SJCRH30 (cell line): ENCODE measurements at regions not wholly inside any gene's neighbourhood (a gene's known extent, or its start where the extent isn't known, plus 50 kb on each side); places are given as distances from the start of the nearest gene placed in this dataset.

Source experiments
- DNase-seq, 2 experiments: peaks; one replicate each; pipeline ENCODE4 v3.0.0-alpha.2; 2015 to 2020
- H3K27ac ChIP-seq: fragments of 250-450 bp; sonication (Bioruptor Pico); 2 replicates; pipeline ENCODE4 v1.5.1; 2020; ENCODE audit warnings: mild to moderate bottlenecking, moderate library complexity
- H3K27me3 ChIP-seq: fragments of 250-450 bp; sonication (Bioruptor Pico); 2 replicates; pipeline ENCODE4 v1.5.1; 2020; ENCODE audit warnings: mild to moderate bottlenecking, moderate library complexity
- H3K36me3 ChIP-seq: fragments of 250-450 bp; sonication (Bioruptor Pico); 2 replicates; pipeline ENCODE4 v1.5.1; 2020; ENCODE audit warnings: mild to moderate bottlenecking, moderate library complexity
- H3K4me1 ChIP-seq: fragments of 250-450 bp; sonication (Bioruptor Pico); 2 replicates; pipeline ENCODE4 v1.5.1; 2020; ENCODE audit warnings: mild to moderate bottlenecking, moderate library complexity
- H3K4me3 ChIP-seq: fragments of 250-450 bp; sonication (Bioruptor Pico); 2 replicates; pipeline ENCODE4 v1.5.1; 2020; ENCODE audit warnings: mild to moderate bottlenecking, moderate library complexity
- H3K9me3 ChIP-seq: fragments of 250-450 bp; sonication (Bioruptor Pico); replicated peaks from 2 replicates; pipeline ENCODE4 v1.5.1; 2020; ENCODE audit warnings: mild to moderate bottlenecking, moderate library complexity

DNA sequence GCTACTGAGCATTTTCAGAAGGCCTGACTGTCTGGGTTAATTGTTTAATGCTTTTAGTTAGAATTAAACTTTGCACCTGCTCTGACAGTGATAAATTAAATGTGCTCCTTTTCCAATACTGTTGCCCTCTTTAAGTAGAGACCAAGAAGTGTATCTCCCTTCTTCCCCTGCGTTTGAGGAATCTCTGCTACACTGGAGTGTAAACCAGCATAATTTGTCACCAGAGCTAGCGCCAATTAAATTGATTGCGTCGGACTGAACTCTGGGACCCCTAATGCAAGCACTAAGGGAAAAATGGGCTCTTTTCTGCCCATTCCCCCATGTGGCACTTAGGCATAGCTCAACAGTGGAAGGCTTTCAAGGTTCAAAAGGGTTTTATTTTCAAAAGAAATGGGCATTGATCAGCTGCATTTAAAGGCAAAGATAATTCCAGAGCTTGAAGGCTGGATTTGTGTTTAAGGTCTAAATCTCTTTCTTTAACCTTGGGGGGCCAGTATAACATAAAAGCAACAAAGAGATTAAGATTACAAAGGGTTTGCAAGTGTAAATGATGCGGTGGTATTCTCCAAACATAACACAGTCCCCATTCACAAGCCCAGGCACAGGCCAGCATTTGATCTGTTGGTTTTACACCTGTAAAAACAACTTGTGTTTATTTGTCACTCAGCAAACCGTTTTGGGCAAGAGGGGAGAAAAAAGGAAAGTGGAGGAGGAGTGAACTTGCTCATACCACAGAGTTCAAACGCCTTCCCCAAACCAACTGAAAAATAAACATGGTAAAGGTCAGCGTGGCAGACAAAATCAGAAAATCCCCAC is 427.6 kb downstream of the BCL11A start:
- Histone ChIP-seq H3K27ac (no peak overlapping the region), H3K4me3 (no peak overlapping the region), H3K9me3 (no peaks in the 10 kb centered on the region), H3K36me3 (no peaks in the 10 kb centered on the region), H3K4me1 (no peaks in the 10 kb centered on the region), H3K27me3 (no peaks in the 10 kb centered on the region)
- DNase-seq: no peak

DNA sequence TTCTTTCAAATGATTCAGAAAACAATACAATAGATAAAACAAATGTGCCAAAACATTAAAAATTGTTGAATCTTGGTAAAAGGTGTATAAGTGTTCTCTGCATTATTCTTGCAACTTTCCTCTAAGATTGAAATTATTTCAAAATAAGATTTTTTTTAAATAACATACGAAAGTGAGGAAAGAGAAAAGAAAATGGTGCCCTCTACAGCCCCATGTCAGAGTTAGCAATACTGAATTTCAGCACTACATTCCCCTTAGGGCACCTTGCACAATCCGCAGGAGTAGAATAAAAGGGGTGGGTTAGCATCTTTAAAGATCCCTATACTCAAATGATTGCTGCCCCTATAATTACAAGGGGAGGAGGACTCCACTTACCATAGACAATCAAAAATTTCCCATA is 433.7 kb downstream of the BCL11A start:
- no peaks in the 10 kb centered on the region for H3K27me3 ChIP-seq
- H3K4me3 ChIP-seq: no peak overlapping the region
- no peaks in the 10 kb centered on the region for H3K36me3 ChIP-seq
- no peak overlapping the region for H3K27ac ChIP-seq
- no peak for DNase-seq
- no peaks in the 10 kb centered on the region for H3K4me1 ChIP-seq
- H3K9me3 ChIP-seq: no peaks in the 10 kb centered on the region

DNA sequence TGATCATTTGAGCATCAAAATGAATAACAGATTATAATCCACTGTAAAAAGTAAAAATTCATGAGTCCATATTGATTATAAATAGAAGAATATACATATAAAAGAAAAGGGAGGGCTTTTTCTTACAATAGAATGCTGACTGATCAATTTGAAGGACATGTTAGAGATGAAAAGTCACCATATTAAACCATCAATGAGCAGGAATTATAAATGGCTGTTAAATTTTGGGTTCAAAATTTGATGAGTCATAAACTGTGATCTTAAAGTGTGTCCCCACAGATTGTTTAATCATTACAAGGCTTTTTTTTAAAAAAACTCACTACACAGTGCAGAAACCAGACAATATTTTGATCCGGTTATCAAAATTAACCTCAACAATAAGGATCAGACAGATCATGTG is 434.5 kb downstream of the BCL11A start:
- DNase-seq: no peak
- no peaks in the 10 kb centered on the region for H3K36me3 ChIP-seq
- H3K9me3 ChIP-seq: no peaks in the 10 kb centered on the region
- no peaks in the 10 kb centered on the region for H3K27me3 ChIP-seq
- no peaks in the 10 kb centered on the region for H3K4me1 ChIP-seq
- no peak overlapping the region for H3K4me3 ChIP-seq
- H3K27ac ChIP-seq: no peak overlapping the region

DNA sequence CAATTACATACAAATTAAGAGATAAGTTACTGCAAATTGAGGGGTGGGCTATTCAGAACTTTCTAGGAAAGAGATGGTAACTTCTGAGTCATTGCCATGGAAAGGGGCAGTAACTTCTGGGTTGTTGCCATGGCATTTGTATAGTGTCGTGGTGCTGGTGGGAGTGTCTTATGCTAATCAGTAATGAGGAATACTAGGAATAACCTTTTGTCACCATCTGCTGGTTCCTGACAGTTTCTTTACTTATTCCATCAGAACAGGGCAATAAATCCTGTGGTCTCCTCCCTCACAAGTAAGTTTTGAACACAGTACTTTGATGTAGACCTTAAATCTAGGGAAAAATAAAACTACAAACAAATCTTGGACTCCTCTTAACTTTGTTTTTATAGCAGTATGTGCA is 435.4 kb downstream of the BCL11A start:
- Histone ChIP-seq H3K9me3 (no peaks in the 10 kb centered on the region), H3K4me1 (no peaks in the 10 kb centered on the region), H3K27me3 (no peaks in the 10 kb centered on the region), H3K4me3 (no peak overlapping the region), H3K36me3 (no peaks in the 10 kb centered on the region), H3K27ac (no peak overlapping the region)
- peak in 1 of 2 experiments; percentile 18 for DNase-seq

DNA sequence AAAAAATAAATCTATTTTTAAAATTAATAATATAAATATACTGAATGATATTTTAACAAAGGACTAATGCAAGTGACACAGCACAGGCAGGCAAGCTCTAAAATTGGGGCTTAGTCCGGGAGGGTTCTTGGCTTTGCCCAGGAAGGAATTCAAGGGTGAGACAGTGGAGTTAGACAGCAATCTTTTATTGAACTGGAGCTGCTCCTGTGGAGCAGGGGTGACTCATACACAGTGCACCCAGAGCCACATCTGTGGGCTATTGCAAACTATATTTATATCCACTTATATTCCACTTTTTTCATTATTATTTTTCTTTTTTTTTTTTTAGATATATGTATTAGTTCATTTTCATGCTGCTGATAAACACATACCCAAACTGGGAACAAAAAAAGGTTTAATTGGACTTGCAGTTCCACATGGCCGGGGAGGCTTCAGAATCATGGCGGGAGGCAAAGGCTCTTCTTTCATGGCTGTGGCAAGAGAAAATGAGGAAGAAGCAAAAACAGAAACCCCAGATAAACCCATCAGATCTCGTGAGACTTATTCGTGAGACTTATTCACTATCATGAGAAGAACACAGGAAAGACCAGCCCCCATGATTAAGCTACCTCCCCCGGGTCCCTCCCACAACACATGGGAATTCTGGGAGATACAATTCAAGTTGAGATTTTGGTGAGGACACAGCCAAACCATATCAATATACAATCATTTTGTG is 437.1 kb downstream of the BCL11A start:
- Histone ChIP-seq H3K4me1 (no peaks in the 10 kb centered on the region), H3K27me3 (no peaks in the 10 kb centered on the region), H3K27ac (no peak overlapping the region), H3K4me3 (no peak overlapping the region), H3K9me3 (no peaks in the 10 kb centered on the region), H3K36me3 (no peaks in the 10 kb centered on the region)
- no peak for DNase-seq

DNA sequence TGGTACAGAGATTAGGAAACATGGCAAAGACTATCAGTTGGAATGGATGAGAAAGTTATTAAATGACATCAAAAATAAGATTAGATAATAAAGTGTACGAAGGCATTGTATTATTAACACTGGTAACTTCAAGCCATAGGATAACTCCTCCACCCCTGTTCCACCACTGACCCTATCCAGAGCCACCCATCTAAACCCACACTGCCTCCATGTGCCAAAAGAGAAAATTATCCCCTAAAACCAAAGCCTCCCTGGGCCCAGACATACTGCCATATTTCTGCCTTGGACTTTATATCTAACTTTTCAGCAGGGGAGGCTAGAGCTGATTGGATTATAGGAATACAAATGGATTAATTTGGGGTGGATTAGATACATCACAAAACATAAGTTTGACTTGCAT is 443.7 kb downstream of the BCL11A start:
- Histone ChIP-seq H3K4me3 (no peak overlapping the region), H3K36me3 (no peaks in the 10 kb centered on the region), H3K27me3 (no peaks in the 10 kb centered on the region), H3K9me3 (no peaks in the 10 kb centered on the region), H3K4me1 (no peaks in the 10 kb centered on the region), H3K27ac (no peak overlapping the region)
- DNase-seq: no peak

DNA sequence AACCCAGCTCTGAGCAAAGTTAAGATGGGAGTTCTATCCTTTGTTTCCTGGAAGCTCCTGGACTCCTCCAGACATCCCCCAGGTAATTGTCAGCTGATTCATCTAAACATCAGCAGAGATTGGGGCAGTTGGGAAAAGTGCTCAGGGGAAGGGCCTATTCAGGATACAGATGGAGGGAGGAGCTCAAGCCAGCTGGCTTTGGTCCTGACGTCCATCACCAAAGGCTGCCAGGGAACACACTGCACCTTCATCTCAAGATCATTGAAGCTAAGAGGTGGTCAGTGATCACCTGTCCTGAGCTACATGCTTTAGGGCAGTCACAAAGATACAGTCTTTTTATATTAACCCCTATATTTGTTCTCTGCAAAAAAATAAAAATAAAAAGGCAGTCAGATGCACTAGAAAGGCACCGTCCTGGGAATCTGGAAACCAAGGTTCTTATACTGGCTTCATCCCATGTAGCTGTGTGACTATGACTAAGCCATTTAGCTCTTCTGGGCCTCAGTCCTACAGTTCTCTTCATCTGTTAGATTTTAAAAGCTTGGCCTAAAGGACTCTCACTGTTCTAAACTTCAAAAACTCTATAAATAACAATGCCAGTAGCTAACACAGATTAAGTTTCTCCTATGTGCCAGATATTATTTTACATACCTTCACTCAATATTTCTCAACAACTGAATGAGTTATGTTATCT is 446.5 kb downstream of the BCL11A start:
- H3K27ac ChIP-seq: no peak overlapping the region

DNA sequence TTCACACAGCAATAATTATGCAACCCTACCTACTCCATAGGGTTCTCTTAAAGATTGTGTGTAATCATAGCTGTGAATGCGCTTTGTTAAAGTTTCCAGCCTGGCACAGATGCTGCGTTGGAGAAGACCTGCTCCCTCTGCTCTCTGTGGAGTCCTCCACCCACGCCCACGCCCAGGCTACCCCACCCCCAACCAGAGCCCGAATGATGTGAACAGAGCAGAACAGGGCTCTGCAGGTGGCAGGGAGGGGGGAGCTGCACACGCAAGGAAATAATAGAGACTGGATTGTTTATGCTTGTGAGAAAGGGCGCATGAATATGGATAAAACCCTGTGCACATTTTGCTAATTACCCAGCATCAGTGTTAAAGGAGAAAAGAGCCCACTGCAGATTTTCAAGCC is 447.5 kb downstream of the BCL11A start:
- H3K9me3 ChIP-seq: no peaks in the 10 kb centered on the region
- no peak overlapping the region for H3K4me3 ChIP-seq
- no peaks in the 10 kb centered on the region for H3K36me3 ChIP-seq
- DNase-seq: no peak
- H3K27me3 ChIP-seq: no peaks in the 10 kb centered on the region
- no peaks in the 10 kb centered on the region for H3K4me1 ChIP-seq
- no peak overlapping the region for H3K27ac ChIP-seq

More for the DNA sequence above, 446.5 kb downstream of the BCL11A start:
- H3K36me3 ChIP-seq: no peaks in the 10 kb centered on the region
- no peaks in the 10 kb centered on the region for H3K4me1 ChIP-seq
- no peaks in the 10 kb centered on the region for H3K9me3 ChIP-seq
- H3K27me3 ChIP-seq: no peaks in the 10 kb centered on the region
- no peak for DNase-seq
- no peak overlapping the region for H3K4me3 ChIP-seq

DNA sequence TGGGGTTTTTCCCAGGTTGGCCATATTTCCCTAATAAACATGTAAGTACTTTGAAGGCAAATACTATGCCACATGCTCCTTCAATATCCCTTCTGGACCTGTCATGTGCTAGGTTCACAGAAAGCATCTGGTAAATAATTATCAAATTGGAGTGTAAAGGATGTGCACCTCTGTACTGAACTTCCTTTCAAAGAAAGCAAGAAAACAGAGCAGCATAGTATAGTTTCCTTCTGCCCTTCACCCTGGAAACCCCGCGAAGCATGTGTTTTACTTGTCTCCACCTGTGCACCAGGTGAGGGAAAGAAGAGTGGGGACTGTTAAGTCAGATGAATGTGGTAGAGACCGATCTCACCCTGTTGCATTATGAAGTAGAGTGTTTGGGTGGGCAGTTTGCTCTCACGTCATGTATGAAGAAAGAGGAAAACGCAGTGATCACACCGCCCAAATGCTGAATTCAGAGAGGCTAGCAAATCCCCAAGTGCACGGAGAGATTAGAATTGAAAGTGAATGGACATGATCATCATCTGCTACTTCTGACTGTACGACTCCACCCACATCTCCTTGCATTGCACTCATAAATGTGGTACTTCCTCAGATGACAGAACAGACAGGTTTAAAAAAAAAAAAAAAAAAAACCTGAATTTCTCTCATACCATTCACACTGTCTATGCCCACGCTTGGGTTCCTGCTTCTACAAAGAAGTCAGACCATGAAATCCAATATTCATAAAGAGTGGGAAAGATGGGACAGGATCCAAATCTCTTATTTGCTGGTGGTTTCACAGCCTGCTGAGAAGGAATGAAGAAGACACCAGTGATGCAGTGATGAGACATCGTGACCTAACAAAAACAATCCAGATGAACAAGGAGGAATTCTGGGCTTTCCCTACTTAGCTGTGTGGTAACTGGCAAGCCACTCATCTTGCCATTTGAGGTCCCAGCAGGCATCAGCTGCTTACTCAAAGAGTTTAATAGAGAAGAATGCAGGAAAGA is 448.6 kb downstream of the BCL11A start:
- Histone ChIP-seq H3K36me3 (no peaks in the 10 kb centered on the region), H3K27ac (no peak overlapping the region), H3K9me3 (no peaks in the 10 kb centered on the region), H3K4me1 (0 out of 2 replicates have a peak, but pooled peaks cover 2% of the 10 kb centered on the region), H3K4me3 (no peak overlapping the region), H3K27me3 (no peaks in the 10 kb centered on the region)
- DNase-seq: no peak

DNA sequence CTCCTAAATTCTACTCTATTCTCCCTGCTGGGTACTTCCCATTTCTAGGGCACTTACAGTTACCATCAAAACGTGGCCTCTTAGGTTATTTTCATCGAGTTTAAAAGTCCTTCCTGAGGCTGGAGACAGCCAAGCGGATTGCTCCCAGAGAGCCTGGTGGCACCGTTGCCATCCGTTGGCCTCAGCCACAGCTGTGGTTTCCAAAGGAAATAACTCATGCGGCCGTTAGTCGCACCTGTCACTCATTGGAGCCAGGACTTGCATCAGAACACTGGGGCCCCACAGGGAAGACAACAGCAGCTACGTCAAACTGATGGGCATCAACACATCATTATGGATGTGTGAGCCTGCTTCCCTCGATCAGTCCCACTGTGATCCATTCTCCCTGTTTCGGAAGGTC is 453.4 kb downstream of the BCL11A start:
- H3K4me1 ChIP-seq: 0 out of 2 replicates have a peak, but pooled peaks cover 2% of the 10 kb centered on the region
- DNase-seq: peak; percentile 6 to 29
- no peaks in the 10 kb centered on the region for H3K27me3 ChIP-seq
- H3K27ac ChIP-seq: no peak overlapping the region
- no peaks in the 10 kb centered on the region for H3K9me3 ChIP-seq
- no peak overlapping the region for H3K4me3 ChIP-seq
- no peaks in the 10 kb centered on the region for H3K36me3 ChIP-seq

DNA sequence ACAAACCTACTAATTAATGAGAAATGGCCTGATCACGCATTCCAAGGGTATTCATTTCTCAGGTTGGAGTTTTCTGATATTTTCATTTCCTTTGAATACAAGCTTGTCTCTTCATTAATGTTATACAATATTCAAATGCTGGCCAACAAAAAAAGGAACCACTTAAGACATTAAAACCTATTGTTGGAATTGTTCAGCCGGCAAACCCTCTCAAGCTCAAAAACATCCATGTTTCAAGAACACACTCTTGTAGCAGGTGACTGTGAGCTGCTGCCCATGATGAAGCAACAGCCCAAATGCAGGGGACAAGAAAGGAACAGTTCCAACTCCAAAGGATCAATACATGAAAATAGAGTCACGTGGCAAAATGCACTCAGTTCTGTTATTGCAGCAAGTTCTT is 454.5 kb downstream of the BCL11A start:
- H3K4me1 ChIP-seq: 0 out of 2 replicates have a peak, but pooled peaks cover 2% of the 10 kb centered on the region
- no peak for DNase-seq
- no peak overlapping the region for H3K4me3 ChIP-seq
- H3K9me3 ChIP-seq: no peaks in the 10 kb centered on the region
- H3K27ac ChIP-seq: no peak overlapping the region
- H3K27me3 ChIP-seq: no peaks in the 10 kb centered on the region
- H3K36me3 ChIP-seq: no peaks in the 10 kb centered on the region

DNA sequence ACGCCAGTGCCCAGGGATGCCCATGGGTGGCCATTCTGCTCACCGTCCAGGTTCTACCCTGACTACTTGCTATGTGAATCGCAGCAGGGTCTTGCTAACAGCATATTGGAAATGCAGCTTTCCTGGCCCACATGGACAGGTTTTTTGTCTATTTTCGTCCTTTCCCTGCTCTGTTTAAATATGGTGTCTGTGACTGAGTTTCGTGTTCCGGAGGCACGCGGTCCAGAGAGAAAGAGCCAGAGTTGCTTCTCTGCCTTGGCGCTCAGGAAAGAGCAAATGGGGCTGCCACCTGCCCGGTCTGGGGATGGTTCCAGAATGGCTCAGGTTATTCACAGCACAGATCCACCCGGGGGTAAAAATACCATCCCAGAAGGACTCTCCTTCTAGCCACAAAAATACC is 456.2 kb downstream of the BCL11A start:
- no peak overlapping the region for H3K27ac ChIP-seq
- H3K4me1 ChIP-seq: 0 out of 2 replicates have a peak, but pooled peaks cover 2% of the 10 kb centered on the region
- no peak for DNase-seq
- no peaks in the 10 kb centered on the region for H3K36me3 ChIP-seq
- H3K9me3 ChIP-seq: no peaks in the 10 kb centered on the region
- H3K4me3 ChIP-seq: no peak overlapping the region
- H3K27me3 ChIP-seq: no peaks in the 10 kb centered on the region

DNA sequence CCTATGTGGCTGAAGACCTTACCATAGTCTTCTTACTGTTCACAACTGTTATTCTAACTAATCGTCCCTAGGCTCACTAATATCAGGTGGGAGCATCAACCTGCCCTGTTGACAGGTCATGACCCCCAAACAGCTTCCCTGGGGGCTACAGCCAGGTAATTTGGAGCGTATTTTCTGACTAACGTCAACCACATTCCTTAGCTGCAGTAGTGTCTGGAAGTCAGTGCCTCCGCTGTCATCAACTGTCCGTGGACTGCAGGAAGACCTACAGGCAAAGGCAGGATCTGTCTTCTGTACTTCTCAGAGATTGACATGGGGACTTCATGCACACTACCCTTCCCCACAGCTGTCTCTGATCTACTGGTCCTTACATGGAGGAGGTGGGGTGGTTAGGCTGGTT is 456.9 kb downstream of the BCL11A start:
- no peak for DNase-seq
- Histone ChIP-seq H3K27ac (no peak overlapping the region), H3K4me1 (0 out of 2 replicates have a peak, but pooled peaks cover 2% of the 10 kb centered on the region), H3K4me3 (no peak overlapping the region), H3K27me3 (no peaks in the 10 kb centered on the region), H3K9me3 (no peaks in the 10 kb centered on the region), H3K36me3 (no peaks in the 10 kb centered on the region)

DNA sequence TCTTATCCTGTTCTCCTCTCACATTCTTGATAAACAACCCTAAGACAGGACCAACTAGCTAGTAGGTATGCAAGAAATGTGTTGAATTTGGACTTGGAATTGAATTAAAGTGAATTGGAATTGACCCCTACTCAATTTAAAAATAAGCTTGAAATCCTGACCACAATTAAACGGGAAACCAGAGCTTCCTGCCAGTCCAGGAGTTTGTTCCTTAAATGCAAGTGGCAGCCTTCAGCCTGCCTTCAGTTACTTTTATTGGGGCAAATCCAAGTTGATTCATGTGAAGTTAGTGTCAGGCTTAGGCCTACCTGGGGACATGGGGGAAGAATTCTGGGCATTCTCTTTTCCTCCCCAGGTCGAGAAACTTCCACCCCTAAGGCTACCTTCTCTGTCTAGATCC is 457.6 kb downstream of the BCL11A start:
- Histone ChIP-seq H3K9me3 (no peaks in the 10 kb centered on the region), H3K27me3 (no peaks in the 10 kb centered on the region), H3K4me1 (0 out of 2 replicates have a peak, but pooled peaks cover 2% of the 10 kb centered on the region), H3K4me3 (no peak overlapping the region), H3K27ac (no peak overlapping the region), H3K36me3 (no peaks in the 10 kb centered on the region)
- no peak for DNase-seq
